ENCODE measurements at regions not wholly inside any gene's neighbourhood (a gene's known extent, or its start where the extent isn't known, plus 50 kb on each side); places are given as distances from the start of the nearest gene placed in this dataset.
"Not testable (repeated sequence)": the region's sequence is repeated elsewhere in the genome, so short reads cannot be mapped to it uniquely, and the experiment has no call there.

- no peak for DNase-seq
Measured at GRCh38 chr3:182292591-182292990, 500.7 kb upstream of the ATP11B start.

GRCh38 chr3:182294256-182294655 lies 499.0 kb upstream of the ATP11B start:
- no peak for DNase-seq

- DNase-seq: no peak
Measured at GRCh38 chr3:182294696-182295095, 498.6 kb upstream of the ATP11B start.

- DNase-seq: no peak
Measured at GRCh38 chr3:182300266-182300665, 493.0 kb upstream of the ATP11B start.

GRCh38 chr3:182303169-182303568 lies 490.1 kb upstream of the ATP11B start:
- no peak for DNase-seq

- DNase-seq: no peak
Measured at GRCh38 chr3:182305881-182306665, 487.2 kb upstream of the ATP11B start.

GRCh38 chr3:182308328-182308727 lies 485.0 kb upstream of the ATP11B start:
- no peak for DNase-seq

GRCh38 chr3:182309120-182309519 lies 484.2 kb upstream of the ATP11B start:
- no peak for DNase-seq

- DNase-seq: no peak
Measured at GRCh38 chr3:182315313-182315712, 478.0 kb upstream of the ATP11B start.

- DNase-seq: no peak
Measured at GRCh38 chr3:182323126-182323700, 470.1 kb upstream of the ATP11B start.

- no peak for DNase-seq
Measured at GRCh38 chr3:182323898-182324297, 469.4 kb upstream of the ATP11B start.

GRCh38 chr3:182325213-182325950 lies 467.9 kb upstream of the ATP11B start:
- no peak for DNase-seq

GRCh38 chr3:182327196-182327681 lies 466.1 kb upstream of the ATP11B start:
- DNase-seq: no peak

GRCh38 chr3:182330646-182331045 lies 462.7 kb upstream of the ATP11B start:
- DNase-seq: no peak

GRCh38 chr3:182331341-182331740 lies 462.0 kb upstream of the ATP11B start:
- no peak for DNase-seq

GRCh38 chr3:182342252-182342651 lies 451.1 kb upstream of the ATP11B start:
- no peak for DNase-seq

- not testable (repeated sequence) for DNase-seq
Measured at GRCh38 chr3:182344026-182344425, 449.3 kb upstream of the ATP11B start.

GRCh38 chr3:182349051-182349450 lies 444.3 kb upstream of the ATP11B start:
- DNase-seq: no peak

GRCh38 chr3:182349951-182350517 lies 443.3 kb upstream of the ATP11B start:
- DNase-seq: no peak

GRCh38 chr3:182357928-182358327 lies 435.4 kb upstream of the ATP11B start:
- no peak for DNase-seq

GRCh38 chr3:182364323-182364722 lies 429.0 kb upstream of the ATP11B start:
- no peak for DNase-seq

GRCh38 chr3:182364723-182365650 lies 428.3 kb upstream of the ATP11B start:
- no peak for DNase-seq
